ENCODE measurements at regions not wholly inside any gene's neighbourhood (a gene's known extent, or its start where the extent isn't known, plus 50 kb on each side); places are given as distances from the start of the nearest gene placed in this dataset.

GRCh38 chr1:48093696-48094528 lies 96.7 kb upstream of the TRABD2B start:
- Histone ChIP-seq H3K9ac (ENCODE audit: insufficient read length) (no peak overlapping the region), H3K4me3 (no peak overlapping the region), H3K27ac (no peak overlapping the region), H3K9me3 (ENCODE audit: low read depth, low read length) (no peaks in the 10 kb centered on the region), H3K36me3 (ENCODE audit: insufficient read depth, low read length) (no peaks in the 10 kb centered on the region)
- no peak for TF ChIP-seq POLR2AphosphoS5 (IDR thresholded peaks at IDR 0.05; ENCODE audit: borderline replicate concordance, low read depth, low read length)
- TF ChIP-seq FOXP2 (optimal IDR thresholded peaks at IDR 0.05; ENCODE audit: control extremely low read depth, extremely low read length, insufficient read depth): no peak
- TF ChIP-seq EZH2 (IDR thresholded peaks at IDR 0.05): no peak
- no peak for DNase-seq (ENCODE audit: low read depth, low spot score)

GRCh38 chr1:48093147-48093546 lies 96.0 kb upstream of the TRABD2B start:
- no peak overlapping the region for H3K9ac ChIP-seq (ENCODE audit: insufficient read length)
- H3K27ac ChIP-seq: no peak overlapping the region
- no peak for TF ChIP-seq EZH2 (IDR thresholded peaks at IDR 0.05)
- no peak for TF ChIP-seq FOXP2 (optimal IDR thresholded peaks at IDR 0.05; ENCODE audit: control extremely low read depth, extremely low read length, insufficient read depth)
- no peak for TF ChIP-seq POLR2AphosphoS5 (IDR thresholded peaks at IDR 0.05; ENCODE audit: borderline replicate concordance, low read depth, low read length)
- no peaks in the 10 kb centered on the region for H3K36me3 ChIP-seq (ENCODE audit: insufficient read depth, low read length)
- DNase-seq (ENCODE audit: low read depth, low spot score): no peak
- H3K4me3 ChIP-seq: no peak overlapping the region
- no peaks in the 10 kb centered on the region for H3K9me3 ChIP-seq (ENCODE audit: low read depth, low read length)

GRCh38 chr1:48092401-48092800 lies 95.2 kb upstream of the TRABD2B start:
- H3K4me3 ChIP-seq: no peak overlapping the region
- no peak overlapping the region for H3K9ac ChIP-seq (ENCODE audit: insufficient read length)
- TF ChIP-seq POLR2AphosphoS5 (IDR thresholded peaks at IDR 0.05; ENCODE audit: borderline replicate concordance, low read depth, low read length): no peak
- no peak for TF ChIP-seq EZH2 (IDR thresholded peaks at IDR 0.05)
- TF ChIP-seq FOXP2 (optimal IDR thresholded peaks at IDR 0.05; ENCODE audit: control extremely low read depth, extremely low read length, insufficient read depth): no peak
- no peaks in the 10 kb centered on the region for H3K9me3 ChIP-seq (ENCODE audit: low read depth, low read length)
- no peak overlapping the region for H3K27ac ChIP-seq
- H3K36me3 ChIP-seq (ENCODE audit: insufficient read depth, low read length): no peaks in the 10 kb centered on the region
- DNase-seq (ENCODE audit: low read depth, low spot score): no peak

GRCh38 chr1:48089356-48089891 lies 92.2 kb upstream of the TRABD2B start:
- DNase-seq (ENCODE audit: low read depth, low spot score): no peak
- no peak overlapping the region for H3K4me3 ChIP-seq
- H3K9ac ChIP-seq (ENCODE audit: insufficient read length): no peak overlapping the region
- TF ChIP-seq FOXP2 (optimal IDR thresholded peaks at IDR 0.05; ENCODE audit: control extremely low read depth, extremely low read length, insufficient read depth) (no peak), POLR2AphosphoS5 (IDR thresholded peaks at IDR 0.05; ENCODE audit: borderline replicate concordance, low read depth, low read length) (no peak), EZH2 (IDR thresholded peaks at IDR 0.05) (no peak)
- H3K9me3 ChIP-seq (ENCODE audit: low read depth, low read length): no peaks in the 10 kb centered on the region
- no peak overlapping the region for H3K27ac ChIP-seq
- H3K36me3 ChIP-seq (ENCODE audit: insufficient read depth, low read length): no peaks in the 10 kb centered on the region

- no peak for DNase-seq (ENCODE audit: low read depth, low spot score)
- no peak overlapping the region for H3K27ac ChIP-seq
- no peak overlapping the region for H3K4me3 ChIP-seq
- no peak overlapping the region for H3K9ac ChIP-seq (ENCODE audit: insufficient read length)
- no peak for TF ChIP-seq FOXP2 (optimal IDR thresholded peaks at IDR 0.05; ENCODE audit: control extremely low read depth, extremely low read length, insufficient read depth)
- no peak for TF ChIP-seq EZH2 (IDR thresholded peaks at IDR 0.05)
- no peak for TF ChIP-seq POLR2AphosphoS5 (IDR thresholded peaks at IDR 0.05; ENCODE audit: borderline replicate concordance, low read depth, low read length)
- H3K9me3 ChIP-seq (ENCODE audit: low read depth, low read length): no peaks in the 10 kb centered on the region
- no peaks in the 10 kb centered on the region for H3K36me3 ChIP-seq (ENCODE audit: insufficient read depth, low read length)
Observed at GRCh38 chr1:48084826-48085225, 87.6 kb upstream of the TRABD2B start.

- H3K9ac ChIP-seq (ENCODE audit: insufficient read length): no peak overlapping the region
- H3K27ac ChIP-seq: no peak overlapping the region
- no peak for DNase-seq (ENCODE audit: low read depth, low spot score)
- no peaks in the 10 kb centered on the region for H3K36me3 ChIP-seq (ENCODE audit: insufficient read depth, low read length)
- H3K4me3 ChIP-seq: no peak overlapping the region
- TF ChIP-seq FOXP2 (optimal IDR thresholded peaks at IDR 0.05; ENCODE audit: control extremely low read depth, extremely low read length, insufficient read depth): no peak
- H3K9me3 ChIP-seq (ENCODE audit: low read depth, low read length): no peaks in the 10 kb centered on the region
Observed at GRCh38 chr1:48082271-48082962, 85.2 kb upstream of the TRABD2B start.

- H3K9me3 ChIP-seq (ENCODE audit: low read depth, low read length): no peaks in the 10 kb centered on the region
- DNase-seq (ENCODE audit: low read depth, low spot score): no peak
- TF ChIP-seq FOXP2 (optimal IDR thresholded peaks at IDR 0.05; ENCODE audit: control extremely low read depth, extremely low read length, insufficient read depth): no peak
- no peak for TF ChIP-seq EZH2 (IDR thresholded peaks at IDR 0.05)
- no peak for TF ChIP-seq POLR2AphosphoS5 (IDR thresholded peaks at IDR 0.05; ENCODE audit: borderline replicate concordance, low read depth, low read length)
- H3K36me3 ChIP-seq (ENCODE audit: insufficient read depth, low read length): no peaks in the 10 kb centered on the region
- no peak overlapping the region for H3K4me3 ChIP-seq
- H3K9ac ChIP-seq (ENCODE audit: insufficient read length): no peak overlapping the region
- no peak overlapping the region for H3K27ac ChIP-seq
Observed at GRCh38 chr1:48080331-48081255, 83.4 kb upstream of the TRABD2B start.

GRCh38 chr1:48079096-48079495 lies 81.9 kb upstream of the TRABD2B start:
- no peak overlapping the region for H3K27ac ChIP-seq
- H3K4me3 ChIP-seq: no peak overlapping the region
- H3K9me3 ChIP-seq (ENCODE audit: low read depth, low read length): no peaks in the 10 kb centered on the region
- no peak for DNase-seq (ENCODE audit: low read depth, low spot score)
- H3K9ac ChIP-seq (ENCODE audit: insufficient read length): no peak overlapping the region
- no peak for TF ChIP-seq EZH2 (IDR thresholded peaks at IDR 0.05)
- TF ChIP-seq POLR2AphosphoS5 (IDR thresholded peaks at IDR 0.05; ENCODE audit: borderline replicate concordance, low read depth, low read length): no peak
- no peak for TF ChIP-seq FOXP2 (optimal IDR thresholded peaks at IDR 0.05; ENCODE audit: control extremely low read depth, extremely low read length, insufficient read depth)
- no peaks in the 10 kb centered on the region for H3K36me3 ChIP-seq (ENCODE audit: insufficient read depth, low read length)

Data from SK-N-MC (cell line).